ENCODE measurements at regions not wholly inside any gene's neighbourhood (a gene's known extent, or its start where the extent isn't known, plus 50 kb on each side); places are given as distances from the start of the nearest gene placed in this dataset.

DNA sequence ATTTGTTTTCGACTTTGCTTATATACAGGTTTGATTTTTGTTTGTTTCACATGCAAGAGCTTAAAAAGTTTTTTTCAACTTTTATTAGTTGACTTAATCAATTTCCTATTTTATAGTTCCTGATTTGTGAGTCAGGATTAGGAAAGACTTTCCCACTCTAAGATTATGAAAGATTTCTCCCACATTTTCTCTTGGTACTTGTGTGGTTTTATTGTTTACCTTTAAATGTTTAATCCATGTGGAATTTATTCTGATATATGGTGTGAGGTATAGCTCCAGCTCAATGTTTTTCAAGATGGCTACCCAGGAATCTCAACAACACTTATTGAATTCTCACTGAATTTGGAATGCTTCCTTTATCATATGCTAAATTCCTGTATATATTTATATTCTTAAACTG is 117.8 kb upstream of the LGALSL start:
- intact Hi-C loops (cut with micrococcal nuclease), result loop anchor here in 1 of 2 donors (10.0 kb wide), 1 partner anchor 539 kb away; no protein-coding TSS in a partner anchor
- Mint-ChIP-seq H3K27me3 (ENCODE audit: low read depth in 3 of 3) (peaks cover 1 to 2% (median 1%) of the 10 kb centered on the region in 3 donors), H3K9me3 (peaks cover 2 to 9% (median 5%) of the 10 kb centered on the region in 7 donors), H3K36me3 (no peaks in the 10 kb centered on the region), H3K27ac (no peak overlapping the region), H3K4me1 (no peaks in the 10 kb centered on the region), H3K4me3 (no peak overlapping the region)
- H3K9ac ChIP-seq (ENCODE audit: insufficient read depth, low read length, poor library complexity, severe bottlenecking), result no peak overlapping the region
- H3K79me2 ChIP-seq (ENCODE audit: insufficient read depth, low read length), result no peaks in the 10 kb centered on the region
- no peaks in the 10 kb centered on the region for H3K4me1 ChIP-seq (ENCODE audit: control insufficient read depth in 1 of 2, insufficient read depth in 2 of 2, low read length in 2 of 2)
- no peak overlapping the region for H2AFZ ChIP-seq (ENCODE audit: insufficient read depth, low read depth, low read length, poor library complexity, severe bottlenecking)
- H3K27me3 ChIP-seq (ENCODE audit: control insufficient read depth in 2 of 2, insufficient read depth in 2 of 2, low read length in 2 of 2), result no peaks in the 10 kb centered on the region
- H4K20me1 ChIP-seq (ENCODE audit: insufficient read depth, low read length), result no peaks in the 10 kb centered on the region
- no peaks in the 10 kb centered on the region for H3K9me3 ChIP-seq (replicated peaks in 1 of 2; ENCODE audit: control insufficient read depth in 1 of 2, insufficient read depth in 1 of 2, low read length in 2 of 2)
- no peak overlapping the region for H3K4me3 ChIP-seq (replicated peaks in 1 of 3; ENCODE audit: low read depth in 2 of 3, low read length in 3 of 3)
- H3K36me3 ChIP-seq (replicated peaks in 1 of 2; ENCODE audit: control insufficient read depth in 1 of 2, insufficient read depth in 2 of 2, low read length in 2 of 2), result no peaks in the 10 kb centered on the region
- H3K4me2 ChIP-seq (replicated peaks; ENCODE audit: extremely low read depth, low read length, poor library complexity, severe bottlenecking), result no peak overlapping the region
- no peak for TF ChIP-seq CTCF (IDR thresholded peaks at IDR 0.05)
- WGBS (ENCODE audit: insufficient coverage), result no CpG with 5 or more reads among the region's 1 CpG
- H3K27ac ChIP-seq (ENCODE audit: low read depth in 1 of 2, low read length in 2 of 2), result no peak overlapping the region
- DNase-seq, result no peak

GRCh38 chr2:64337314-64337713 is 116.6 kb upstream of the LGALSL start:
- no peak for TF ChIP-seq CTCF (IDR thresholded peaks at IDR 0.05)
- Histone ChIP-seq H3K27ac (ENCODE audit: low read depth in 1 of 2, low read length in 2 of 2) (no peak overlapping the region), H3K9ac (ENCODE audit: insufficient read depth, low read length, poor library complexity, severe bottlenecking) (no peak overlapping the region), H3K9me3 (replicated peaks in 1 of 2; ENCODE audit: control insufficient read depth in 1 of 2, insufficient read depth in 1 of 2, low read length in 2 of 2) (no peaks in the 10 kb centered on the region), H3K4me3 (replicated peaks in 1 of 3; ENCODE audit: low read depth in 2 of 3, low read length in 3 of 3) (no peak overlapping the region), H3K36me3 (replicated peaks in 1 of 2; ENCODE audit: control insufficient read depth in 1 of 2, insufficient read depth in 2 of 2, low read length in 2 of 2) (no peaks in the 10 kb centered on the region), H3K27me3 (ENCODE audit: control insufficient read depth in 2 of 2, insufficient read depth in 2 of 2, low read length in 2 of 2) (no peaks in the 10 kb centered on the region), H3K4me2 (replicated peaks; ENCODE audit: extremely low read depth, low read length, poor library complexity, severe bottlenecking) (no peak overlapping the region), H3K79me2 (ENCODE audit: insufficient read depth, low read length) (no peaks in the 10 kb centered on the region), H4K20me1 (ENCODE audit: insufficient read depth, low read length) (no peaks in the 10 kb centered on the region), H3K4me1 (ENCODE audit: control insufficient read depth in 1 of 2, insufficient read depth in 2 of 2, low read length in 2 of 2) (no peaks in the 10 kb centered on the region), H2AFZ (ENCODE audit: insufficient read depth, low read depth, low read length, poor library complexity, severe bottlenecking) (no peak overlapping the region)
- no peak overlapping the region for H3K4me3 Mint-ChIP-seq
- no peaks in the 10 kb centered on the region for H3K4me1 Mint-ChIP-seq
- no peak overlapping the region for H3K27ac Mint-ChIP-seq
- intact Hi-C loops (cut with micrococcal nuclease), result loop anchor here in 1 of 2 donors (10.0 kb wide), 1 partner anchor 537 kb away; no protein-coding TSS in a partner anchor
- H3K36me3 Mint-ChIP-seq, result no peaks in the 10 kb centered on the region
- 89% methylated on average over 1 of the region's 3 CpGs for WGBS (ENCODE audit: insufficient coverage)
- no peak for DNase-seq
- H3K9me3 Mint-ChIP-seq, result peaks cover 2 to 9% (median 5%) of the 10 kb centered on the region in 7 donors
- peaks cover 0 to 3% (median 1%) of the 10 kb centered on the region in 3 donors for H3K27me3 Mint-ChIP-seq (ENCODE audit: low read depth in 3 of 3)
